ENCODE measurements at regions not wholly inside any gene's neighbourhood (a gene's known extent, or its start where the extent isn't known, plus 50 kb on each side); places are given as distances from the start of the nearest gene placed in this dataset.

GRCh38 chr15:66878761-66879160 is 176.7 kb downstream of the SMAD6 start:
- TF ChIP-seq, protein P1, sequence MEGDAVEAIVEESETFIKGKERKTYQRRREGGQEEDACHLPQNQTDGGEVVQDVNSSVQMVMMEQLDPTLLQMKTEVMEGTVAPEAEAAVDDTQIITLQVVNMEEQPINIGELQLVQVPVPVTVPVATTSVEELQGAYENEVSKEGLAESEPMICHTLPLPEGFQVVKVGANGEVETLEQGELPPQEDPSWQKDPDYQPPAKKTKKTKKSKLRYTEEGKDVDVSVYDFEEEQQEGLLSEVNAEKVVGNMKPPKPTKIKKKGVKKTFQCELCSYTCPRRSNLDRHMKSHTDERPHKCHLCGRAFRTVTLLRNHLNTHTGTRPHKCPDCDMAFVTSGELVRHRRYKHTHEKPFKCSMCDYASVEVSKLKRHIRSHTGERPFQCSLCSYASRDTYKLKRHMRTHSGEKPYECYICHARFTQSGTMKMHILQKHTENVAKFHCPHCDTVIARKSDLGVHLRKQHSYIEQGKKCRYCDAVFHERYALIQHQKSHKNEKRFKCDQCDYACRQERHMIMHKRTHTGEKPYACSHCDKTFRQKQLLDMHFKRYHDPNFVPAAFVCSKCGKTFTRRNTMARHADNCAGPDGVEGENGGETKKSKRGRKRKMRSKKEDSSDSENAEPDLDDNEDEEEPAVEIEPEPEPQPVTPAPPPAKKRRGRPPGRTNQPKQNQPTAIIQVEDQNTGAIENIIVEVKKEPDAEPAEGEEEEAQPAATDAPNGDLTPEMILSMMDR (IDR thresholded peaks at IDR 0.05; ENCODE audit: low read depth, low read length) = no peak
- H3K27me3 ChIP-seq = no peaks in the 10 kb centered on the region
- no peak for DNase-seq
- H3K9me3 ChIP-seq = no peaks in the 10 kb centered on the region
- no peaks in the 10 kb centered on the region for H3K4me1 ChIP-seq
- no peak overlapping the region for H3K4me3 ChIP-seq (ENCODE audit: low read depth, low read length)
- H3K36me3 ChIP-seq = no peaks in the 10 kb centered on the region

- no peaks in the 10 kb centered on the region for H3K36me3 ChIP-seq
- DNase-seq = no peak
- no peaks in the 10 kb centered on the region for H3K27me3 ChIP-seq
- H3K9me3 ChIP-seq = no peaks in the 10 kb centered on the region
- H3K4me1 ChIP-seq = no peaks in the 10 kb centered on the region
- no peak overlapping the region for H3K4me3 ChIP-seq (ENCODE audit: low read depth, low read length)
- TF ChIP-seq, protein P1 (IDR thresholded peaks at IDR 0.05; ENCODE audit: low read depth, low read length) = no peak
Observed at GRCh38 chr15:66879531-66880368, 177.7 kb downstream of the SMAD6 start.

- TF ChIP-seq, protein P1 (IDR thresholded peaks at IDR 0.05; ENCODE audit: low read depth, low read length) = no peak
- Histone ChIP-seq H3K27me3 (no peaks in the 10 kb centered on the region), H3K9me3 (no peaks in the 10 kb centered on the region), H3K36me3 (no peaks in the 10 kb centered on the region), H3K4me1 (no peaks in the 10 kb centered on the region), H3K4me3 (ENCODE audit: low read depth, low read length) (no peak overlapping the region)
- DNase-seq = no peak
Observed at GRCh38 chr15:66880380-66881155, 178.5 kb downstream of the SMAD6 start.

- no peaks in the 10 kb centered on the region for H3K27me3 ChIP-seq
- no peaks in the 10 kb centered on the region for H3K4me1 ChIP-seq
- TF ChIP-seq, protein P1 (IDR thresholded peaks at IDR 0.05; ENCODE audit: low read depth, low read length) = no peak
- H3K4me3 ChIP-seq (ENCODE audit: low read depth, low read length) = no peak overlapping the region
- H3K9me3 ChIP-seq = no peaks in the 10 kb centered on the region
- no peak for DNase-seq
- no peaks in the 10 kb centered on the region for H3K36me3 ChIP-seq
Observed at GRCh38 chr15:66881173-66881905, 179.3 kb downstream of the SMAD6 start.

GRCh38 chr15:66882251-66883020 is 180.4 kb downstream of the SMAD6 start:
- no peaks in the 10 kb centered on the region for H3K36me3 ChIP-seq
- no peak overlapping the region for H3K4me3 ChIP-seq (ENCODE audit: low read depth, low read length)
- TF ChIP-seq, protein P1 (IDR thresholded peaks at IDR 0.05; ENCODE audit: low read depth, low read length) = no peak
- no peaks in the 10 kb centered on the region for H3K9me3 ChIP-seq
- H3K4me1 ChIP-seq = no peaks in the 10 kb centered on the region
- DNase-seq = no peak
- H3K27me3 ChIP-seq = no peaks in the 10 kb centered on the region

Measured in BE2C (cell line).